ENCODE measurements at regions not wholly inside any gene's neighbourhood (a gene's known extent, or its start where the extent isn't known, plus 50 kb on each side); places are given as distances from the start of the nearest gene placed in this dataset.

DNA sequence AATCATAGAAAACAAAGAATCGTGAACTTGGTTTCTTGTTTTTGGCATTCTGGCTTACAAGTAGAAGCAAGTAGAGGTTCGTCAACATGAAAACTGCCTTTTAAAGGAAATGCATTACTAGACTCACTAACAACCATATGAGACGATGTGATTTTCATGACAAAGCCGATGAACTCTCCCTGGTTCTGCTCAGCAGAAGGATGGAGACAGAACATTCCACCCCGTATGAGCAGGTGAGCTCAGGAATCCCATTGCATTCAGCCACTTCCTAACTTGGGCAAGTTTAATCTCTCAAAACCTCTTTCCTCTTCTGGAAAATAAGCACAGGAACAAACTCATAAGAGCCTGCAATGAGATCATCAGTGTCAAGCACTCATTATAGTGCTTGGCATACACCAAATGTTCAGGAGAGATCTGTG lies 57.4 kb upstream of the SVIL start:
- TF ChIP-seq, protein P1, sequence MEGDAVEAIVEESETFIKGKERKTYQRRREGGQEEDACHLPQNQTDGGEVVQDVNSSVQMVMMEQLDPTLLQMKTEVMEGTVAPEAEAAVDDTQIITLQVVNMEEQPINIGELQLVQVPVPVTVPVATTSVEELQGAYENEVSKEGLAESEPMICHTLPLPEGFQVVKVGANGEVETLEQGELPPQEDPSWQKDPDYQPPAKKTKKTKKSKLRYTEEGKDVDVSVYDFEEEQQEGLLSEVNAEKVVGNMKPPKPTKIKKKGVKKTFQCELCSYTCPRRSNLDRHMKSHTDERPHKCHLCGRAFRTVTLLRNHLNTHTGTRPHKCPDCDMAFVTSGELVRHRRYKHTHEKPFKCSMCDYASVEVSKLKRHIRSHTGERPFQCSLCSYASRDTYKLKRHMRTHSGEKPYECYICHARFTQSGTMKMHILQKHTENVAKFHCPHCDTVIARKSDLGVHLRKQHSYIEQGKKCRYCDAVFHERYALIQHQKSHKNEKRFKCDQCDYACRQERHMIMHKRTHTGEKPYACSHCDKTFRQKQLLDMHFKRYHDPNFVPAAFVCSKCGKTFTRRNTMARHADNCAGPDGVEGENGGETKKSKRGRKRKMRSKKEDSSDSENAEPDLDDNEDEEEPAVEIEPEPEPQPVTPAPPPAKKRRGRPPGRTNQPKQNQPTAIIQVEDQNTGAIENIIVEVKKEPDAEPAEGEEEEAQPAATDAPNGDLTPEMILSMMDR (IDR thresholded peaks at IDR 0.05): no peak
- no peak for TF ChIP-seq POLR2A (IDR thresholded peaks at IDR 0.05)

Measured in adrenal gland (tissue), 5 donors.